H1 (cell line): ENCODE measurements at regions not wholly inside any gene's neighbourhood (a gene's known extent, or its start where the extent isn't known, plus 50 kb on each side); places are given as distances from the start of the nearest gene placed in this dataset.

ENCODE experiments used
- CBX5 ChIP-seq: fragments of 300-800, 300-1000 bp; sonication (generic); IDR thresholded peaks from 2 replicates; pipeline ENCODE4 v1.7.1; 2016; ENCODE audit warnings: antibody characterized with exemption, low read length, low read depth
- CEBPB ChIP-seq: IDR thresholded peaks from 2 replicates; pipeline ENCODE4 v1.6.1; 2012; ENCODE audit warnings: low read depth, low read length
- CREB1 ChIP-seq: IDR thresholded peaks from 2 replicates; pipeline ENCODE4 v1.6.1; 2012; ENCODE audit warnings: inconsistent platforms
- CTCF ChIP-seq, 3 experiments: IDR thresholded peaks; 1 replicate in 2 of 3; 2 replicates in 1 of 3; pipeline versions ENCODE4 v1.5.1 to v1.6.1; 2011; ENCODE audit warnings: low read length in 3 of 3, mild to moderate bottlenecking in 3 of 3, inconsistent platforms in 2 of 3, low read depth in 1 of 3, moderate library complexity in 1 of 3; ENCODE audit not compliant: insufficient read depth in 1 of 3; ENCODE audit errors: control extremely low read depth in 1 of 3
- EP300 ChIP-seq, 2 experiments: IDR thresholded peaks; 1 replicate in 1 of 2; 2 replicates in 1 of 2; pipeline ENCODE4 v1.6.1; 2011 to 2012; ENCODE audit warnings: low read depth in 2 of 2, low read length in 2 of 2, mild to moderate bottlenecking in 2 of 2, borderline replicate concordance in 1 of 2, inconsistent platforms in 1 of 2, moderate library complexity in 1 of 2
- FOSL1 ChIP-seq: IDR thresholded peaks from 2 replicates; pipeline ENCODE4 v1.6.1; 2011; ENCODE audit warnings: mild to moderate bottlenecking, low read depth, low read length, moderate library complexity; ENCODE audit not compliant: insufficient read depth
- HDAC6 ChIP-seq: IDR thresholded peaks from one replicate; pipeline ENCODE4 v1.7.1; 2012; ENCODE audit warnings: low read depth, mild to moderate bottlenecking, inconsistent platforms, low read length, moderate library complexity
- JUN ChIP-seq: IDR thresholded peaks from 2 replicates; pipeline ENCODE4 v1.6.1; 2011; ENCODE audit warnings: low read depth, mild to moderate bottlenecking, improper control_type of control experiment, low read length
- POLR2A ChIP-seq, 2 experiments: IDR thresholded peaks; 1 replicate in 1 of 2; 2 replicates in 1 of 2; pipeline ENCODE4 v1.6.1; 2011; ENCODE audit warnings: low read depth in 2 of 2, low read length in 2 of 2, mild to moderate bottlenecking in 2 of 2; ENCODE audit errors: control extremely low read depth in 1 of 2
- RAD21 ChIP-seq, 2 experiments: IDR thresholded peaks in 1 of 2; conservative IDR thresholded peaks in 1 of 2; 2 replicates each; pipeline ENCODE4 v1.6.1; 2011; ENCODE audit warnings: low read depth in 2 of 2, low read length in 2 of 2, improper control_type of control experiment in 1 of 2, inconsistent platforms in 1 of 2, mild to moderate bottlenecking in 1 of 2, moderate library complexity in 1 of 2
- TAF7 ChIP-seq: optimal IDR thresholded peaks from 2 replicates; pipeline ENCODE3; 2011; ENCODE audit warnings: low read depth, mild to moderate bottlenecking, inconsistent platforms, low read length, moderate library complexity, borderline replicate concordance
- YY1 ChIP-seq: IDR thresholded peaks from 2 replicates; pipeline ENCODE4 v1.6.1; 2011; ENCODE audit warnings: low read depth, mild to moderate bottlenecking, low read length

- TF ChIP-seq CTCF (IDR thresholded peaks at IDR 0.05; ENCODE audit: control extremely low read depth in 1 of 3, insufficient read depth in 1 of 3, low read depth in 1 of 3, low read length in 3 of 3) = no peak
- TF ChIP-seq CEBPB = no peak
- no peak for TF ChIP-seq YY1
- TF ChIP-seq EP300 (IDR thresholded peaks at IDR 0.05; ENCODE audit: borderline replicate concordance in 1 of 2, low read depth in 2 of 2, low read length in 2 of 2) = no peak
- TF ChIP-seq CREB1 = no peak
- TF ChIP-seq CBX5 = no peak
- TF ChIP-seq TAF7 = no peak
- no peak for TF ChIP-seq POLR2A (IDR thresholded peaks at IDR 0.05; ENCODE audit: control extremely low read depth in 1 of 2, low read depth in 2 of 2, low read length in 2 of 2)
- no peak for TF ChIP-seq FOSL1
- TF ChIP-seq JUN = no peak
- no peak for TF ChIP-seq HDAC6
- TF ChIP-seq RAD21 (IDR thresholded peaks at IDR 0.05 in 1 of 2, conservative IDR thresholded peaks at IDR 0.05 in 1 of 2; ENCODE audit: low read depth in 2 of 2, low read length in 2 of 2) = no peak
Observed at GRCh38 chr18:5030636-5031035, 166.4 kb downstream of the AKAIN1 start.
